ENCODE measurements at regions not wholly inside any gene's neighbourhood (a gene's known extent, or its start where the extent isn't known, plus 50 kb on each side); places are given as distances from the start of the nearest gene placed in this dataset.

DNA sequence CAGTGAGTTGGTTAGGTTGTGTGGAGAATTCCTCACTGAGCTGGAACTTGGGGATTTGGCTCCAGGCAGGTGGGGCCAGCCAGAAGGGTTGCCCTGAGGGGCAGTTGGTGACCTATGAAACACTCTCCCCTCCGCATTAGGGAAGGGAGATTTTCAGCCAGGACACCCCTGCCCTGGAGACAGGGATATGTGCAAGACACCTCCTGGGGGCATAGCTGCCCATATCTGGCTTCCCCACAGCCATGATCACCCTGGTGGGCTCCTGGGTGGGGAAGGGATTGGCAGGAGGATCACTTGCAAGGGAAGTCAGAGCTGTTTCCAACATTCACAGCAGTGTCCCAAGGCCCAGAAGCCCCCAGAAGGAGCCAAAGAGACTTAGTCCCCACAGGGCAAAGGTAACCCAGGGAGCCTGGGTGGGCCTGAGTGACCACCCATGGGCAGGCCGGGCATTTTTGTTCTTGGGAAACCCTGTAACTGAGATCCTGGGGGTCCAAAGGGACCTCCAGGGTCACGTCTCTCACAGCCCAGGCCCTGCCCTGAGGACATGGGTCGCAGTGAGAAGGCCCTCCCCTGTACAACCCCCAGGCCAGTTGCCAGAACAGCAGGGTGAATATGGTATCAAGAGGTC is 145.8 kb downstream of the MRPL14 start:
- Histone ChIP-seq H3K36me3 (ENCODE audit: control insufficient read depth in 1 of 2, insufficient read depth in 2 of 2, low read length in 2 of 2) (no peaks in the 10 kb centered on the region), H3K9me3 (ENCODE audit: control insufficient read depth in 1 of 2, insufficient read depth in 1 of 2, low read depth in 1 of 2, low read length in 2 of 2) (no peaks in the 10 kb centered on the region), H3K27me3 (ENCODE audit: insufficient read depth, low read length) (no peaks in the 10 kb centered on the region), H3K4me3 (replicated peaks in 1 of 2; ENCODE audit: low read depth in 1 of 2, low read length in 2 of 2) (no peak overlapping the region), H3K9ac (ENCODE audit: low read length) (no peak overlapping the region), H3K4me1 (ENCODE audit: control insufficient read depth in 1 of 2, insufficient read depth in 2 of 2, low read length in 2 of 2) (0 out of 4 replicates have a peak, but pooled peaks cover 0 to 3% of the 10 kb centered on the region in 2 experiments), H3K9me2 (ENCODE audit: insufficient read depth) (no peaks in the 10 kb centered on the region), H2AFZ (ENCODE audit: low read depth, low read length, poor library complexity, severe bottlenecking) (no peak overlapping the region), H3K27ac (ENCODE audit: low read depth, low read length) (no peak overlapping the region), H3K79me2 (ENCODE audit: insufficient read depth, low read length) (no peaks in the 10 kb centered on the region), H3K4me2 (ENCODE audit: low read length) (no peak overlapping the region), H4K20me1 (ENCODE audit: insufficient read depth) (no peaks in the 10 kb centered on the region)
- ChIA-PET RAD21 (ENCODE audit: low non-redundant PET in 1 of 2, low total read pairs in 2 of 2, uncharacterized antibody in 2 of 2, unreplicated experiment in 2 of 2) (no interaction called here), POLR2A (no interaction called here), CTCF (no interaction called here)
- DNase-seq (ENCODE audit: low read depth, low spot score), result no peak
- no TSS peak for BruUV-seq (replicated peaks)
- intact Hi-C loops (cut with micrococcal nuclease), result no loop called here
- no peak for ATAC-seq
- TF ChIP-seq SP1 (IDR thresholded peaks at IDR 0.05; ENCODE audit: low read depth) (no peak), CBX3 (IDR thresholded peaks at IDR 0.05; ENCODE audit: low read depth) (no peak), CEBPB (IDR thresholded peaks at IDR 0.05; ENCODE audit: low read depth) (no peak), EZH2phosphoT487 (IDR thresholded peaks at IDR 0.05; ENCODE audit: borderline replicate concordance) (no peak), ZFX (IDR thresholded peaks at IDR 0.05) (no peak)
- TF ChIP-seq, protein P1, sequence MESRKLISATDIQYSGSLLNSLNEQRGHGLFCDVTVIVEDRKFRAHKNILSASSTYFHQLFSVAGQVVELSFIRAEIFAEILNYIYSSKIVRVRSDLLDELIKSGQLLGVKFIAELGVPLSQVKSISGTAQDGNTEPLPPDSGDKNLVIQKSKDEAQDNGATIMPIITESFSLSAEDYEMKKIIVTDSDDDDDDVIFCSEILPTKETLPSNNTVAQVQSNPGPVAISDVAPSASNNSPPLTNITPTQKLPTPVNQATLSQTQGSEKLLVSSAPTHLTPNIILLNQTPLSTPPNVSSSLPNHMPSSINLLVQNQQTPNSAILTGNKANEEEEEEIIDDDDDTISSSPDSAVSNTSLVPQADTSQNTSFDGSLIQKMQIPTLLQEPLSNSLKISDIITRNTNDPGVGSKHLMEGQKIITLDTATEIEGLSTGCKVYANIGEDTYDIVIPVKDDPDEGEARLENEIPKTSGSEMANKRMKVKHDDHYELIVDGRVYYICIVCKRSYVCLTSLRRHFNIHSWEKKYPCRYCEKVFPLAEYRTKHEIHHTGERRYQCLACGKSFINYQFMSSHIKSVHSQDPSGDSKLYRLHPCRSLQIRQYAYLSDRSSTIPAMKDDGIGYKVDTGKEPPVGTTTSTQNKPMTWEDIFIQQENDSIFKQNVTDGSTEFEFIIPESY (IDR thresholded peaks at IDR 0.05; ENCODE audit: extremely low read depth, insufficient replicate concordance, low read length), result no peak

DNA sequence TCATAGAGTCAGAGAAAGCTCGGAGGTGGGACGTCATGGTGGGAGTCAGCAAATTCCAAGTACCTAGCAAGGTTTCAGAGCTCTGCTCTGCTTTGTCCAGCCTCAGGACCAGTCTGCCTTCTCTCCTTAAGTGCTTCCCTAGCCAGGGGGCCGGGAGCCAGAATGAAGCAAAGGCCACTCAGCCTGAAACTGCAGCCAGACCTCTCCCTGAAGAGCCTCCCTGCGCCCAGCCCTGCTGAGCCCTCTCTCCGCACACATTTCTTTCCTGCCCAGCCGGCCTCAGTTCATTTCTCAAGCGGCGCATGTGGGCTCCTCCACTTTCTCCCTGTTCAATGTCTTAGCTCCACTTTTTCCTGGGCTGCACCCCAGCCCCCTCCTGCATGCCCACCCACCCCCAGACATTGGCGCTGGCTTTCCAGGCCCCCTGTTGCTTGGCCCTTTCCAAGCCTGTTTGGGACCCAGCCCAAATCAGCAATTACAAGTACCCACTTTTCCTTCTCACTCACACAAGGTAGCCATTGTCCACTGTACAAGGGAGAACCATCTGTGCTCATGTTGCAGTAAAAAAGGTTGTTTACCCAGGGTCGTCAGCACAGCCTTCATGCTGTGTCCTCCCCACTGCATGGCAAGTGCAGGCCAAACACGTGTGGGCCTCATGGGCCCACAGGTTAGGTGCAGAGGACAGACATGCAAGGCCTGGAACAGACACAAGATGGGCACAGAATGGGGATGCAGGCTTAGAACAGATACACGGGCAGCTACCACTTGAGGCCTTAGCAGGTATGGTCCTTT is 147.1 kb downstream of the MRPL14 start:
- ATAC-seq, result no peak
- H3K27me3 ChIP-seq (ENCODE audit: insufficient read depth, low read length), result no peaks in the 10 kb centered on the region
- no peak overlapping the region for H2AFZ ChIP-seq (ENCODE audit: low read depth, low read length, poor library complexity, severe bottlenecking)
- no peaks in the 10 kb centered on the region for H3K9me2 ChIP-seq (ENCODE audit: insufficient read depth)
- RAD21 ChIA-PET (ENCODE audit: low non-redundant PET in 1 of 2, low total read pairs in 2 of 2, uncharacterized antibody in 2 of 2, unreplicated experiment in 2 of 2), result no interaction called here
- no peaks in the 10 kb centered on the region for H3K79me2 ChIP-seq (ENCODE audit: insufficient read depth, low read length)
- no peaks in the 10 kb centered on the region for H3K36me3 ChIP-seq (ENCODE audit: control insufficient read depth in 1 of 2, insufficient read depth in 2 of 2, low read length in 2 of 2)
- H3K4me2 ChIP-seq (ENCODE audit: low read length), result no peak overlapping the region
- 0 out of 4 replicates have a peak, but pooled peaks cover 0 to 3% of the 10 kb centered on the region in 2 experiments for H3K4me1 ChIP-seq (ENCODE audit: control insufficient read depth in 1 of 2, insufficient read depth in 2 of 2, low read length in 2 of 2)
- DNase-seq (ENCODE audit: low read depth, low spot score), result no peak
- H3K27ac ChIP-seq (ENCODE audit: low read depth, low read length), result no peak overlapping the region
- H3K9me3 ChIP-seq (ENCODE audit: control insufficient read depth in 1 of 2, insufficient read depth in 1 of 2, low read depth in 1 of 2, low read length in 2 of 2), result no peaks in the 10 kb centered on the region
- no TSS peak for BruUV-seq (replicated peaks)
- POLR2A ChIA-PET, result no interaction called here
- no peak overlapping the region for H3K9ac ChIP-seq (ENCODE audit: low read length)
- H3K4me3 ChIP-seq (replicated peaks in 1 of 2; ENCODE audit: low read depth in 1 of 2, low read length in 2 of 2), result no peak overlapping the region
- H4K20me1 ChIP-seq (ENCODE audit: insufficient read depth), result no peaks in the 10 kb centered on the region
- CTCF ChIA-PET, result no interaction called here
- intact Hi-C loops (cut with micrococcal nuclease), result no loop called here
- TF ChIP-seq ZFX (IDR thresholded peaks at IDR 0.05) (no peak), YY1 (IDR thresholded peaks at IDR 0.05; ENCODE audit: extremely low read depth, insufficient replicate concordance, low read depth, low read length) (no peak), CEBPB (IDR thresholded peaks at IDR 0.05; ENCODE audit: low read depth) (no peak), SP1 (IDR thresholded peaks at IDR 0.05; ENCODE audit: low read depth) (no peak), POLR2A (IDR thresholded peaks at IDR 0.05; ENCODE audit: borderline replicate concordance, extremely low read depth, insufficient read depth, insufficient read length) (no peak), EZH2phosphoT487 (IDR thresholded peaks at IDR 0.05; ENCODE audit: borderline replicate concordance) (no peak)
- TF ChIP-seq, protein P2, sequence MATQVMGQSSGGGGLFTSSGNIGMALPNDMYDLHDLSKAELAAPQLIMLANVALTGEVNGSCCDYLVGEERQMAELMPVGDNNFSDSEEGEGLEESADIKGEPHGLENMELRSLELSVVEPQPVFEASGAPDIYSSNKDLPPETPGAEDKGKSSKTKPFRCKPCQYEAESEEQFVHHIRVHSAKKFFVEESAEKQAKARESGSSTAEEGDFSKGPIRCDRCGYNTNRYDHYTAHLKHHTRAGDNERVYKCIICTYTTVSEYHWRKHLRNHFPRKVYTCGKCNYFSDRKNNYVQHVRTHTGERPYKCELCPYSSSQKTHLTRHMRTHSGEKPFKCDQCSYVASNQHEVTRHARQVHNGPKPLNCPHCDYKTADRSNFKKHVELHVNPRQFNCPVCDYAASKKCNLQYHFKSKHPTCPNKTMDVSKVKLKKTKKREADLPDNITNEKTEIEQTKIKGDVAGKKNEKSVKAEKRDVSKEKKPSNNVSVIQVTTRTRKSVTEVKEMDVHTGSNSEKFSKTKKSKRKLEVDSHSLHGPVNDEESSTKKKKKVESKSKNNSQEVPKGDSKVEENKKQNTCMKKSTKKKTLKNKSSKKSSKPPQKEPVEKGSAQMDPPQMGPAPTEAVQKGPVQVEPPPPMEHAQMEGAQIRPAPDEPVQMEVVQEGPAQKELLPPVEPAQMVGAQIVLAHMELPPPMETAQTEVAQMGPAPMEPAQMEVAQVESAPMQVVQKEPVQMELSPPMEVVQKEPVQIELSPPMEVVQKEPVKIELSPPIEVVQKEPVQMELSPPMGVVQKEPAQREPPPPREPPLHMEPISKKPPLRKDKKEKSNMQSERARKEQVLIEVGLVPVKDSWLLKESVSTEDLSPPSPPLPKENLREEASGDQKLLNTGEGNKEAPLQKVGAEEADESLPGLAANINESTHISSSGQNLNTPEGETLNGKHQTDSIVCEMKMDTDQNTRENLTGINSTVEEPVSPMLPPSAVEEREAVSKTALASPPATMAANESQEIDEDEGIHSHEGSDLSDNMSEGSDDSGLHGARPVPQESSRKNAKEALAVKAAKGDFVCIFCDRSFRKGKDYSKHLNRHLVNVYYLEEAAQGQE (IDR thresholded peaks at IDR 0.05; ENCODE audit: low read depth), result no peak

All from HCT116 (cell line).